ENCODE measurements at regions not wholly inside any gene's neighbourhood (a gene's known extent, or its start where the extent isn't known, plus 50 kb on each side); places are given as distances from the start of the nearest gene placed in this dataset.

- no TSS peak for BruUV-seq (replicated peaks)
- Histone ChIP-seq H3K36me3 (ENCODE audit: control insufficient read depth in 2 of 2, extremely low read depth in 1 of 2, insufficient read depth in 2 of 2, low read length in 2 of 2) (no peaks in the 10 kb centered on the region), H3K27ac (ENCODE audit: insufficient read depth, low read depth, low read length) (no peak overlapping the region), H3K79me2 (ENCODE audit: control insufficient read depth, insufficient read depth, low read length) (no peaks in the 10 kb centered on the region), H4K20me1 (replicated peaks; ENCODE audit: control insufficient read depth, extremely low read depth, insufficient read depth, low read length) (no peaks in the 10 kb centered on the region), H2AFZ (ENCODE audit: low read depth, low read length) (no peak overlapping the region), H3K27me3 (ENCODE audit: control insufficient read depth in 2 of 2, insufficient read depth in 2 of 2, low read length in 2 of 2) (no peaks in the 10 kb centered on the region), H3K4me1 (ENCODE audit: control insufficient read depth, extremely low read depth, insufficient read depth, low read length) (no peaks in the 10 kb centered on the region), H3K4me2 (ENCODE audit: insufficient read depth, low read length) (no peak overlapping the region), H3K9me1 (replicated peaks; ENCODE audit: control insufficient read depth, extremely low read depth, insufficient read depth, low read length) (no peaks in the 10 kb centered on the region), H3K4me3 (replicated peaks in 1 of 3; ENCODE audit: insufficient read depth in 1 of 3, low read depth in 1 of 3, low read length in 3 of 3) (no peak overlapping the region), H3K9ac (replicated peaks; ENCODE audit: extremely low read depth, insufficient read depth, low read length) (no peak overlapping the region), H3K9me3 (replicated peaks; ENCODE audit: control insufficient read depth, insufficient read depth, low read length) (no peaks in the 10 kb centered on the region)
- intact Hi-C loops (cut with micrococcal nuclease) (no loop called here), dilution Hi-C loops (cut with MboI; ENCODE audit: extremely low pct_ligation_motif_present, low sequenced_read_pairs) (no loop called here)
- DNase-seq (ENCODE audit: low read depth, low spot score) (no peak), FAIRE-seq (no peak)
- no peak for TF ChIP-seq FOS (IDR thresholded peaks at IDR 0.05; ENCODE audit: borderline replicate concordance, insufficient read depth, low read length)
- TF ChIP-seq CTCF (IDR thresholded peaks at IDR 0.05; ENCODE audit: extremely low read depth in 1 of 2, insufficient read depth in 1 of 2, low read depth in 1 of 2, low read length in 2 of 2): no peak
- no peak for TF ChIP-seq JUN (IDR thresholded peaks at IDR 0.05; ENCODE audit: borderline replicate concordance, insufficient read depth, insufficient read length, low read depth)
- TF ChIP-seq POLR2AphosphoS5 (IDR thresholded peaks at IDR 0.05; ENCODE audit: insufficient read depth, low read depth, low read length): no peak
- TF ChIP-seq MAX (IDR thresholded peaks at IDR 0.05; ENCODE audit: insufficient read depth, insufficient read length): no peak
- TF ChIP-seq GATA2 (IDR thresholded peaks at IDR 0.05; ENCODE audit: insufficient read depth, insufficient read length, low read depth, low read length): no peak
- no peak for TF ChIP-seq POLR2A (IDR thresholded peaks at IDR 0.05; ENCODE audit: low read depth, low read length)
- TF ChIP-seq EZH2 (IDR thresholded peaks at IDR 0.05; ENCODE audit: borderline replicate concordance, low read depth, low read length, severe bottlenecking): no peak
- no peak for TF ChIP-seq MYC (IDR thresholded peaks at IDR 0.05; ENCODE audit: low read depth, low read length)
- ChIA-PET CTCF (no interaction called here), POLR2A (no interaction called here)
Measured at GRCh38 chr10:125379592-125379991, 219.2 kb upstream of the CTBP2 start.
